ENCODE measurements at regions not wholly inside any gene's neighbourhood (a gene's known extent, or its start where the extent isn't known, plus 50 kb on each side); places are given as distances from the start of the nearest gene placed in this dataset.

GRCh38 chr5:38666668-38667498 lies 110.4 kb upstream of the LIFR start:
- H3K27me3 ChIP-seq (ENCODE audit: control insufficient read depth in 3 of 3, insufficient read depth in 3 of 3, low read length in 3 of 3): peaks cover 0 to 30% (median 0%) of the 10 kb centered on the region in 3 donors
- H3K4me3 ChIP-seq (ENCODE audit: low read depth in 1 of 3, low read length in 3 of 3): no peak overlapping the region
- no peaks in the 10 kb centered on the region for H3K9me3 ChIP-seq (ENCODE audit: control insufficient read depth in 2 of 2, insufficient read depth in 1 of 2, low read depth in 1 of 2, low read length in 1 of 2)
- WGBS, 3 donors: 53 to 72% (median 55%) methylated on average over 5 of the region's 5 CpGs
- no peaks in the 10 kb centered on the region for H3K36me3 ChIP-seq (ENCODE audit: control insufficient read depth in 3 of 3, insufficient read depth in 2 of 3, low read depth in 1 of 3, low read length in 3 of 3)
- H3K4me1 ChIP-seq (ENCODE audit: control insufficient read depth in 3 of 3, insufficient read depth in 2 of 3, low read depth in 1 of 3, low read length in 2 of 3): no peaks in the 10 kb centered on the region
- DNase-seq (peak in 1 of 2 donors; percentile 58), FAIRE-seq (no peak)
- H3K27ac ChIP-seq (ENCODE audit: low read depth in 1 of 3, low read length in 2 of 3): no peak overlapping the region

DNA sequence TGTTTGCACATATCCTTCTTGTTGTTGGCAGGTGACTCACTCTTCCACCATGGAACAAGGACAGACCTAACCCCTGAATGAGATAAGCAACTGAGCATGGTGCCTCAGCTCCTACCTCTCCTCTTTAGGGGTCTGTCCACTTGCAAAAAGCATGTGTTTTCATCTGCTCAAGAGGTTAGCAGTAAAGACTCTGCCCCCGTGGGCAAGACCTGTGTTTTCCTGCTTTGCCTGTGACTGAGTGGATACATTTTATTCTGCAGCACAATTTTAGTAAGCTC lies 111.0 kb upstream of the LIFR start:
- Histone ChIP-seq H3K9me3 (ENCODE audit: control insufficient read depth in 2 of 2, insufficient read depth in 1 of 2, low read depth in 1 of 2, low read length in 1 of 2) (no peaks in the 10 kb centered on the region), H3K4me3 (ENCODE audit: low read depth in 1 of 3, low read length in 3 of 3) (no peak overlapping the region), H3K27me3 (ENCODE audit: control insufficient read depth in 3 of 3, insufficient read depth in 3 of 3, low read length in 3 of 3) (peaks cover 0 to 31% (median 0%) of the 10 kb centered on the region in 3 donors), H3K27ac (ENCODE audit: low read depth in 1 of 3, low read length in 2 of 3) (no peak overlapping the region), H3K36me3 (ENCODE audit: control insufficient read depth in 3 of 3, insufficient read depth in 2 of 3, low read depth in 1 of 3, low read length in 3 of 3) (no peaks in the 10 kb centered on the region), H3K4me1 (ENCODE audit: control insufficient read depth in 3 of 3, insufficient read depth in 2 of 3, low read depth in 1 of 3, low read length in 2 of 3) (no peaks in the 10 kb centered on the region)
- WGBS, 3 donors: 42 to 60% (median 47%) methylated on average over 1 of the region's 1 CpG
- FAIRE-seq: no peak
- no peak for DNase-seq

GRCh38 chr5:38669361-38669880 lies 113.0 kb upstream of the LIFR start:
- no peak for FAIRE-seq
- no peaks in the 10 kb centered on the region for H3K4me1 ChIP-seq (ENCODE audit: control insufficient read depth in 3 of 3, insufficient read depth in 2 of 3, low read depth in 1 of 3, low read length in 2 of 3)
- 63 to 81% (median 69%) methylated on average over 2 of the region's 2 CpGs for WGBS, 3 donors
- peaks cover 0 to 37% (median 0%) of the 10 kb centered on the region in 3 donors for H3K27me3 ChIP-seq (ENCODE audit: control insufficient read depth in 3 of 3, insufficient read depth in 3 of 3, low read length in 3 of 3)
- H3K27ac ChIP-seq (ENCODE audit: low read depth in 1 of 3, low read length in 2 of 3): no peak overlapping the region
- no peak for DNase-seq
- H3K4me3 ChIP-seq (ENCODE audit: low read depth in 1 of 3, low read length in 3 of 3): no peak overlapping the region
- no peaks in the 10 kb centered on the region for H3K36me3 ChIP-seq (ENCODE audit: control insufficient read depth in 3 of 3, insufficient read depth in 2 of 3, low read depth in 1 of 3, low read length in 3 of 3)
- H3K9me3 ChIP-seq (ENCODE audit: control insufficient read depth in 2 of 2, insufficient read depth in 1 of 2, low read depth in 1 of 2, low read length in 1 of 2): no peaks in the 10 kb centered on the region

DNA sequence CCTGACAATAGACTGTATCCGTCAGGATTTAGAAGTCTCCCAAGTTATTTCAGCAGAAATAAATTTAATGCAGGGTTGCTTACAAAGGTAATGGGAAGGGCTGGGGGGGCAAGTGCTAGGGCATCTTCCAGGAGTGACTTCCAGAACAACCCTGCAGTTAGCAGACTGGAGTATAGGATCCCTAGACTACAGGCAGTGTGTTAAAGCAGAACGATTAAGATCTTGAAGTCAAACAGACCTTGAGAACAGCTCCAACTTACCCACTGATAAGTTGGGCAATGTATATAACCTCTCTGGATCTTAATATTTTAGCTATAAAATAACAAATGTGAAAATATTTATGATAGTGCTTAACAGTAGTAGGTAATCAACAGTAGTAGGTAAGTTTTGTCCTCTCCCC lies 113.6 kb upstream of the LIFR start:
- H3K9me3 ChIP-seq (ENCODE audit: control insufficient read depth in 2 of 2, insufficient read depth in 1 of 2, low read depth in 1 of 2, low read length in 1 of 2): no peaks in the 10 kb centered on the region
- no peak overlapping the region for H3K4me3 ChIP-seq (ENCODE audit: low read depth in 1 of 3, low read length in 3 of 3)
- H3K4me1 ChIP-seq (ENCODE audit: control insufficient read depth in 3 of 3, insufficient read depth in 2 of 3, low read depth in 1 of 3, low read length in 2 of 3): no peaks in the 10 kb centered on the region
- 48 to 74% (median 60%) methylated on average over 2 of the region's 2 CpGs for WGBS, 3 donors
- DNase-seq (no peak), FAIRE-seq (no peak)
- peaks cover 0 to 37% (median 0%) of the 10 kb centered on the region in 3 donors for H3K27me3 ChIP-seq (ENCODE audit: control insufficient read depth in 3 of 3, insufficient read depth in 3 of 3, low read length in 3 of 3)
- no peak overlapping the region for H3K27ac ChIP-seq (ENCODE audit: low read depth in 1 of 3, low read length in 2 of 3)
- no peaks in the 10 kb centered on the region for H3K36me3 ChIP-seq (ENCODE audit: control insufficient read depth in 3 of 3, insufficient read depth in 2 of 3, low read depth in 1 of 3, low read length in 3 of 3)

GRCh38 chr5:38670878-38671277 lies 114.4 kb upstream of the LIFR start:
- H3K36me3 ChIP-seq (ENCODE audit: control insufficient read depth in 3 of 3, insufficient read depth in 2 of 3, low read depth in 1 of 3, low read length in 3 of 3): no peaks in the 10 kb centered on the region
- H3K4me1 ChIP-seq (ENCODE audit: control insufficient read depth in 3 of 3, insufficient read depth in 2 of 3, low read depth in 1 of 3, low read length in 2 of 3): no peaks in the 10 kb centered on the region
- no peak overlapping the region for H3K4me3 ChIP-seq (ENCODE audit: low read depth in 1 of 3, low read length in 3 of 3)
- DNase-seq (no peak), FAIRE-seq (no peak)
- H3K9me3 ChIP-seq (ENCODE audit: control insufficient read depth in 2 of 2, insufficient read depth in 1 of 2, low read depth in 1 of 2, low read length in 1 of 2): no peaks in the 10 kb centered on the region
- no peak overlapping the region for H3K27ac ChIP-seq (ENCODE audit: low read depth in 1 of 3, low read length in 2 of 3)
- H3K27me3 ChIP-seq (ENCODE audit: control insufficient read depth in 3 of 3, insufficient read depth in 3 of 3, low read length in 3 of 3): peaks cover 0 to 32% (median 0%) of the 10 kb centered on the region in 3 donors
- WGBS, 3 donors: 50 to 69% (median 64%) methylated on average over 1 of the region's 1 CpG

- peaks cover 0 to 29% (median 0%) of the 10 kb centered on the region in 3 donors for H3K27me3 ChIP-seq (ENCODE audit: control insufficient read depth in 3 of 3, insufficient read depth in 3 of 3, low read length in 3 of 3)
- FAIRE-seq: no peak
- no peaks in the 10 kb centered on the region for H3K4me1 ChIP-seq (ENCODE audit: control insufficient read depth in 3 of 3, insufficient read depth in 2 of 3, low read depth in 1 of 3, low read length in 2 of 3)
- 47 to 61% (median 57%) methylated on average over 5 of the region's 5 CpGs for WGBS, 3 donors
- no peak overlapping the region for H3K27ac ChIP-seq (ENCODE audit: low read depth in 1 of 3, low read length in 2 of 3)
- H3K4me3 ChIP-seq (ENCODE audit: low read depth in 1 of 3, low read length in 3 of 3): no peak overlapping the region
- no peaks in the 10 kb centered on the region for H3K36me3 ChIP-seq (ENCODE audit: control insufficient read depth in 3 of 3, insufficient read depth in 2 of 3, low read depth in 1 of 3, low read length in 3 of 3)
- H3K9me3 ChIP-seq (ENCODE audit: control insufficient read depth in 2 of 2, insufficient read depth in 1 of 2, low read depth in 1 of 2, low read length in 1 of 2): no peaks in the 10 kb centered on the region
- no peak for DNase-seq
Measured at GRCh38 chr5:38672059-38672788, 115.8 kb upstream of the LIFR start.

- Histone ChIP-seq H3K9me3 (ENCODE audit: control insufficient read depth in 2 of 2, insufficient read depth in 1 of 2, low read depth in 1 of 2, low read length in 1 of 2) (no peaks in the 10 kb centered on the region), H3K4me1 (ENCODE audit: control insufficient read depth in 3 of 3, insufficient read depth in 2 of 3, low read depth in 1 of 3, low read length in 2 of 3) (no peaks in the 10 kb centered on the region), H3K36me3 (ENCODE audit: control insufficient read depth in 3 of 3, insufficient read depth in 2 of 3, low read depth in 1 of 3, low read length in 3 of 3) (no peaks in the 10 kb centered on the region), H3K27ac (ENCODE audit: low read depth in 1 of 3, low read length in 2 of 3) (no peak overlapping the region), H3K27me3 (ENCODE audit: control insufficient read depth in 3 of 3, insufficient read depth in 3 of 3, low read length in 3 of 3) (peaks cover 0 to 25% (median 0%) of the 10 kb centered on the region in 3 donors), H3K4me3 (ENCODE audit: low read depth in 1 of 3, low read length in 3 of 3) (no peak overlapping the region)
- 85 to 91% (median 90%) methylated on average over 6 of the region's 6 CpGs for WGBS, 3 donors
- DNase-seq (no peak), FAIRE-seq (no peak)
Measured at GRCh38 chr5:38673671-38674071, 117.2 kb upstream of the LIFR start.

DNA sequence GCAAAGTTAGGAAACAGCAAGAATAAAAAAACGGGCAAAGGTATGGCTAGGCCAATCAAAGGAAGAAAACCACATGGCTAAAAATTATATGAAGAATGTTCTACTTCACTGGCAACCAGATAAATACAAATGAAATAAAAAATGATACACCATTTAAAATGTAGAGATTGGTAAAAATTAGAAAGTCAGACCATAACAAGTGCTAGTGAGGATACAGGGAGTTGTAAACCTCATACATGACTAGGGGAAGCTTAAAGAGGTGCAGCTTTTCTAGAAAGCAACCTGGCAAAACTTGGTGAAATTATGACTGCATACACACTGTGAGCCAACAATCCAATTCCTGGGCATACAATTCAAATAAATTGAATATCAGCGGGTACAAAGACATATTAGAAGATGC lies 119.0 kb upstream of the LIFR start:
- Histone ChIP-seq H3K27me3 (ENCODE audit: control insufficient read depth in 3 of 3, insufficient read depth in 3 of 3, low read length in 3 of 3) (peaks cover 0 to 28% (median 0%) of the 10 kb centered on the region in 3 donors), H3K36me3 (ENCODE audit: control insufficient read depth in 3 of 3, insufficient read depth in 2 of 3, low read depth in 1 of 3, low read length in 3 of 3) (no peaks in the 10 kb centered on the region), H3K9me3 (ENCODE audit: control insufficient read depth in 2 of 2, insufficient read depth in 1 of 2, low read depth in 1 of 2, low read length in 1 of 2) (no peaks in the 10 kb centered on the region), H3K27ac (ENCODE audit: low read depth in 1 of 3, low read length in 2 of 3) (no peak overlapping the region), H3K4me1 (ENCODE audit: control insufficient read depth in 3 of 3, insufficient read depth in 2 of 3, low read depth in 1 of 3, low read length in 2 of 3) (no peaks in the 10 kb centered on the region), H3K4me3 (ENCODE audit: low read depth in 1 of 3, low read length in 3 of 3) (no peak overlapping the region)
- DNase-seq (no peak), FAIRE-seq (no peak)
- 75 to 81% (median 77%) methylated on average over 2 of the region's 2 CpGs for WGBS, 3 donors
